Activated T-cell treated with anti-CD3 and anti-CD28 coated beads for 1 hour (primary cell): ENCODE measurements at regions not wholly inside any gene's neighbourhood (a gene's known extent, or its start where the extent isn't known, plus 50 kb on each side); places are given as distances from the start of the nearest gene placed in this dataset.
"Not testable (repeated sequence)": the region's sequence is repeated elsewhere in the genome, so short reads cannot be mapped to it uniquely, and the experiment has no call there.

Experiments
- DNase-seq: peaks from one replicate; pipeline ENCODE4 v3.0.0-alpha.2; 2020; ENCODE audit warnings: low read depth

- DNase-seq: no peak
These were observed 227.7 kb downstream of the TLE3 start for GRCh38 chr15:69869881-69870505.

DNA sequence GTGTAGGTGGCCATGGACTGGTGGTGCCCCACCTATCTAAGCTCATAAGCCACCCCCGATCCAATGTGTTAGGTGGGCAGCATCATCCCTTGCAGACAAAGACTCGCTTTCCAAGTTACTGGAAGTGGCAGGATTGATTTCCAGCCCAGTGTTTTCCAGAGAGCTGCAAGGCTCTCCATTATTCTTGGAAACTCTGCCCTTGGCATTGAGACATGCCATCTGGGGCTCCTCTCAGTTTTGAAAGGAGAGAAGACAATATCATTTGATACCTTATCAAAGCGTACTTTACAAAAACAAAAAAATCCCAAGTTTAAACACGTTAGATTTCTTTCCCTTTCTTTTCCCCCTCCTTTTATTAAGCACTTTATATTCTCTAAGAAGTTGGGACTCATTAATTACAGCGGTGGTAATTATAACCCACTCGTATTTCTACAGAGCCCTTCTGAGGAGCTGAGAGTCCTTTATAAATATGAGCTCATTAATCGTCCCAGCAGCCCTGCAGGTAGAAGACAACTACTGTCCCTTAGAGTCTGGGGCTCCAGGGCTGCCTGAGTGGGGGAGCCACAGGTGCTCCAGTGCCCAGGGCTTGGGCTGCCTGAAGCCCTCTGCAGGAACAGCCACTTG, 226.1 kb downstream of the TLE3 start:
- no peak for DNase-seq

- no peak for DNase-seq
These were observed 223.9 kb downstream of the TLE3 start for GRCh38 chr15:69873807-69874206.

DNA sequence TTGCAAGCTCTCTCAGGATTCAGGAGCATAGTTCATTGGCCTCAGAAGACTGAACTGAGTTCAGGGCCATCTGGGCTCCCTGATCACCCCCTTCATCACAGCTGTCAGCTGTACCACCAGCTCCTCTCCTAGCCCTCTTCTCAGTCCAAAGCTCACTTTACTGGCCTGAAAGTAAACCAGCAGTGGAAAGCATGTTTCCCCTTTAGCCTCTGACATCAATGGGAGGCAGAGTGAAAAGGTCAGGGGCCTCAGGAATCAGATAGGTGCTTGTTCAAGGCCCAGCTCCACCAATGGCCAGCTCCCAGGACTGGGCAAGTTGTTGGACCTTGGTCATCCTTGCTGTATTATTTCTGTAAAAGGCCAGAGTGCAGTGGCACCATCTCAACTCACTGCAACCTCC, 223.4 kb downstream of the TLE3 start:
- DNase-seq: no peak

DNA sequence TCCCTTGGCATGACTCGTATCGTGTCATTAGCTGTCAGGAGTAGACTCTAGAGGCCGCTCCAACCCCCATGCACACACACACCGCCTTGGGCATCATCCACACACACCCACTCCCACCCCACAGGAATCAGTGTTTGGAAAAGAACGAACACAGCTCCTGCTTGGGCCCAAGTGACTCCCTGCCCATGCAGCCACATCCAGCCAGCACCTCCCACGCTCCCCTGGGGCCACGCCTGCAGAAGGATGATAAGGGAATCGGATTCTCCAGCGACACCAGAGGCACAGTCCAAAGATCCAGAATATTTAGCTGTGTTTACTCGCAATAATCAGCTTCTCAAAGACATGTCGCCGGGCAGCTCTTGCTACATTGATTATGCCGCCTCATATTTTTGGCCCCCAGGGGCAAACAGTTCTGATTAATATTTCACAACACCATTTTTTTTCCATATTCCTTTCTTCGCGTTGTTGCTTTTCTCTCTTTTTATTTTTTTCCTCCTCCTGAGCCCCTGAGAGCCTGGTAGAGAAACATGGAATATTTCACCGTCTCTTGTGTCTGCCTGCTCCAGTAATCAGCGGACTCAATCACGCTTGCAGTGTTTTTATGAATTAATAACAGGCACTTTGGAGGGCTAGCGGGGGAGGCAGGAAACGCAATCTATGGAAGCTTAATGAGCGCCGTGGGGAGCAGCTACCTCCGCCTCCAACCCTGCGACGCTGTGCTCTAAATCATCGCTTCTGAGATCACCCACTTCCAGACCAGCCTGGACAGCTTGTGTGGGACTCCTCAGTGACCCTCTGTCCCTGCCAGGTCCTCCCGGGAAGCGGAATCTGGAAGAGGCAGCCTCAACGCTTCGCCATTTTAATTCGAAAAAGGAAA, 221.4 kb downstream of the TLE3 start:
- no peak for DNase-seq

DNA sequence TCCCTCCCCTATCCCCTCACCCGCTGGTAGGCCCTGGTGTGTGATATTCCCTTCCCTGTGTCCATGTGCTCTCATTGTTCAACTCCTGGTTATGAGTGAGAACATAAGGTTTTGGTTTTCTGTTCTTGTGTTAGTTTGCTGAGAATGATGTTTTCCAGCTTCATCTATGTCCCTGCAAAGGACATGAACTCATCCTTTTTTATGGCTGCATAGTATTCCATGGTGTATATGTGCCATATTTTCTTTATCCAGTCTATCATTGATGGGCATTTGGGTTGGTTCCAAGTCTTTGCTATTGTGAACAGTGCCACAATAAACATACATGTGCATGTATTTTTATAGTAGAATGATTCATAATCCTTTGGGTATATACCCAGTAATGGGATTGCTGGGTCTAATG, 217.8 kb downstream of the TLE3 start:
- DNase-seq: not testable (repeated sequence)

- DNase-seq: no peak
These were observed 217.0 kb downstream of the TLE3 start for GRCh38 chr15:69880571-69881301.

GRCh38 chr15:69881302-69881670, 216.4 kb downstream of the TLE3 start:
- DNase-seq: no peak

- no peak for DNase-seq
These were observed 216.0 kb downstream of the TLE3 start for GRCh38 chr15:69881766-69882165.

- DNase-seq: no peak
These were observed 214.4 kb downstream of the TLE3 start for GRCh38 chr15:69883306-69883705.

DNA sequence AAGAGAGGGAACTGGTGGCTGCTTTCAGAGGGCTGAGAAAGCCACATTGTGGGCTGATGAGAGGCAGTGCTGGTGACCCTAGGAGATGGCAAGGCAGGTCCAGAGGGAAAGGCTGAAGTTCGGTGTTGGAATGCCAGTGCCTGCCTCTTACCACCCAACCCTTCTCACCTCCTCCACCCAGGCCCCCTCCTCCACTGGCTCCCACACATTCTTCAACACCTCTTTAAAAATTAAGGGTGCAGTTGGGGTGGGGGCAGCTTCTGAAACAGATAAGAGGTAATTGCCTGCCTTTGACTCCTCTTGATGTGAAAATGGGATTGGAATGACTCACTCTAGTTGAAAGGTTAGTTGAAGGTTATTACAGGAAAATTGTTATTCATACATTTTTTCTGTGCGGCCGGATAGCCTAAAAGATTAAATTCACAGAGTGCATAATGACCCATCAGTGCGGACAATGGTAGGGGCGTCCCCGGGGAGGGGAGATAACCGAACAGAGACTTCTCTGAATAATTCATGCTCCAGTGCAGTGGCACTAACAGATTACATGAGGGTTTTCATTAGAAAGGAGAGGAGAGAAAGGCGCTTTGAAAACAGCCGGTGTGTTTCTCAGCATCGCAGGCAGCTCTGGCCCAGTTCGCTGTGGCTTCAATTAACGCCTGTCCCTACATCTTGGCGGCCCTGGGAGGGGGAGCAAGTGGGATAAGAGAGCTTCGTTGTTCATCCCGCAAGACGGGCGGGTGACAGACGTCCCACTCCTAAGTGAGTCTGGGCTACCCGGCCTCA, 212.4 kb downstream of the TLE3 start:
- DNase-seq: no peak

GRCh38 chr15:69887009-69887408, 210.7 kb downstream of the TLE3 start:
- no peak for DNase-seq

GRCh38 chr15:69887553-69887952, 210.2 kb downstream of the TLE3 start:
- no peak for DNase-seq

DNA sequence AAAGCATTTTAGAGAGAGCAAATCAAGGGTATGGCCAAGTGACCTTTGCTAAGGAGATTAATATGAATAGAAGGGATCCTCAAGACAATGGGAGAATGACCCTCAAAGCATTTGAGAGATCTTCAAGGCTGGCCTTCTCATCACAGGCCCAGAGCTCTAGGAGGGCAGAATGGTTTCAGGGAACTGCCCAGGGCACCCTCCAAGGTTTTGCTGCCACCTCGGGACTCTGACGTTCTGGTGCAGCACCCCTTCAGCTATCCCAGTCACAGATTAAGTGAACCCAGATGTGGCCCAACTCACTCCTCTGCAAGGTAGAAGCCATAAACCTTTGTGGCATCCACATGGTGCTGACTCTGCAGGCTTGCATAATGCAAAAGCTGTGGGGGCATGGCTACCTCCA, 209.3 kb downstream of the TLE3 start:
- DNase-seq: no peak

GRCh38 chr15:69891070-69891536, 206.6 kb downstream of the TLE3 start:
- DNase-seq: no peak

DNA sequence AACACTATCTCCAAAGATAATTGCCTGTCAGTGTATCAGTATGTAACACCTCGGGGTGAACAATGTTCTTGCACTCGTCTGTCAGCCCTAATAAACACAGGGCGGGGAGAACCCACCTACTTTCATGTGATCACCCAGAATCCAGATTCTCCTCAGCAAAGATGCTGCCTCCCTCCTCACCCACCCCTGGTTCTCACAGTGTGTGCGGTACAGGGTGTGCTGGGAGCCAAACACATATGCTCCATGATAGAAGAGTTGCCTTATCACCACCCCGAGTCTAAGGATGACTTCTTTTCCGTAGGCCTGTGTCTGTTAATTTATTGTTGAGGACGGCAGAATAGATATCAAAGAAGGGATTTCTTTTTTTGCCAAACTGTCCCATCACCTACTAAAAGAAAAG, 206.1 kb downstream of the TLE3 start:
- DNase-seq: no peak

GRCh38 chr15:69892351-69892750, 205.4 kb downstream of the TLE3 start:
- no peak for DNase-seq

DNA sequence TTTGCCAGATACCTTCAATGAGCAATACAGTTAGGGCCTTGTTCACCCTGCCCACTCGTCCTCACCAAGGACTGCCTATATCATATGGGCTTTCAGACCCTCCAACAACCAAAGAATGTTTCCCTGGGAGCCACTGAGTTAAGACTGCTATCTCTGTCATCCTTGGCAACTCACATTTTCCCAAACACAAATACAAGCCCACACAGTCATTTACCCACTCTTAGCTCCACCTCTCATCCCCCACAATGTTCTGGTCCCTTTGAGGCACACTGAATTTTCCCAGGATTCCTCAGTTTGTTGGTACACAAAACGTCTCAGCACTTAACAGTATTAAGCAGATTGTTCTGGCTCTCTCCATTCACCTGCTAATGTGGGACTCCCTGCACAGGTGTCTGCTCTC, 204.6 kb downstream of the TLE3 start:
- DNase-seq: no peak

DNA sequence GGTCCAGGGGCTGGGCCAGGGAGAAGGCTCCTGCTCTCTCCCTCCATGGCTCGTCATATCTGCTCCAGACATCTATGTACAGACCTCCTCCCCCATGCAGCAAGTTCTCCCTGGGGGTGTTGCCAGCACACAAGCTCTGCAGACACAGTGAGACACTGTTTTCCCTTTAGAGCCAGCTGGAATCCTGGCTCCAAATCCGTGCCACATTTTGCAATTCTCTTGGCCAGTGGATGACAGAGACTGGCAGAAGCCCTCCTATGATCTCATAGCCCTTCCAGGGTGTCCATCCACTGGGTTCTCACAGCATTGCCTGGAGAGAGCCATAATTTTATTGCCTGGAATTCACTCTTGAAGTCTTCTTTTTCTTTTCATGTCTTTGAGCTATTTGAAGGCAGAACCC, 203.9 kb downstream of the TLE3 start:
- DNase-seq: no peak

DNA sequence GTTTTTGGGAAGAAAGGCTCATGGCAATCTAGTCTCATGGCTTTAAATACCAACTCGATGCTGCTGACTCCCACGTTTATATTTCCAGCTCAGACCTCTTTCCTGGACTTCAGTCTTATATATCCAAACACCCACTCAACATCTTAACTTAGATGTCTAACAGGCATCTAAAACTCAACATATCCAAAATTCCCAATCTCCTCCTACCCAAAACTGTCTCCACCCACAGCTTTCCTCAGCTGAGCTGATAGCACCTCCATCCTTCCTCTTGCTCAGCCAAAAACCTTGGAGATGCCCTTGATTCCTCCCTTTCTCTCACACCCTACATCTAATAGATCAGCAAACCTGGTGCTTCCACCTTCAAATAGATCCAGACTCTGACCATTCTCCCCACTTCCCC, 202.5 kb downstream of the TLE3 start:
- DNase-seq: no peak

- DNase-seq: no peak
These were observed 201.1 kb downstream of the TLE3 start for GRCh38 chr15:69896606-69897005.

DNA sequence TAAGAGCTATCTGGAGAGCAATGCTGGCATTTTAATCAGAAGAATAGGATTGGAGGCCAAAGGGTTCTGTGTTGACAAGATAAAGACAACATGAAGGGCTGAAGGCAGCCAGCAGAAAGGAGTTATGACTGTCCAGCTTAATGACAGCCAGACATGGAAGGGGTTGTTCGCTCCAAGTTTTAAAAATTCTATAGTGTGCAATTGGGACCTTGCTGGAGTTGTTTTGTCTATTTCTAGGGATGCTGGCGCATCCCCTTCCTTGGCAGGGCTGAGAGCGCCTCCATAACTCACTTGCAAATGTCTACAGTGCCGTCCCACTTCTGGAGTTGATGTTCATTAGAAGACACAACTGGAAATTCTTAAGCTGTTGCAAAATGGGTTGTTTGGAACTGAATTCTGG, 200.7 kb downstream of the TLE3 start:
- DNase-seq: no peak
